Mesothelial cell of epicardium (in vitro differentiated cells): ENCODE measurements at regions not wholly inside any gene's neighbourhood (a gene's known extent, or its start where the extent isn't known, plus 50 kb on each side); places are given as distances from the start of the nearest gene placed in this dataset.

ENCODE experiments used
- DNase-seq, 2 experiments: peaks; one replicate each; pipeline ENCODE4 v3.0.0; 2021; ENCODE audit warnings: low spot score in 2 of 2; ENCODE audit not compliant: unreplicated experiment in 2 of 2
- H3K27ac Mint-ChIP-seq: 2 replicates; pipeline ENCODE4 v1.8.0; 2021; ENCODE audit warnings: mixed read lengths
- H3K27me3 Mint-ChIP-seq: 2 replicates; pipeline ENCODE4 v1.8.0; 2021; ENCODE audit warnings: low read depth, mixed read lengths
- H3K36me3 Mint-ChIP-seq: 2 replicates; pipeline ENCODE4 v1.8.0; 2021; ENCODE audit warnings: mixed read lengths
- H3K4me1 Mint-ChIP-seq: 2 replicates; pipeline ENCODE4 v1.8.0; 2021; ENCODE audit warnings: mixed read lengths
- H3K4me3 Mint-ChIP-seq: 2 replicates; pipeline ENCODE4 v1.8.0; 2021; ENCODE audit warnings: mild to moderate bottlenecking, moderate library complexity, mixed read lengths
- H3K9me3 Mint-ChIP-seq: 2 replicates; pipeline ENCODE4 v1.8.0; 2021; ENCODE audit warnings: mixed read lengths
- TF ChIP-seq, protein P1 (sequence below): fragments of 200-600 bp; sonication (generic); IDR thresholded peaks from one replicate; pipeline ENCODE4 v1.5.0; 2021; ENCODE audit warnings: antibody characterized with exemption; ENCODE audit not compliant: unreplicated experiment

DNA sequence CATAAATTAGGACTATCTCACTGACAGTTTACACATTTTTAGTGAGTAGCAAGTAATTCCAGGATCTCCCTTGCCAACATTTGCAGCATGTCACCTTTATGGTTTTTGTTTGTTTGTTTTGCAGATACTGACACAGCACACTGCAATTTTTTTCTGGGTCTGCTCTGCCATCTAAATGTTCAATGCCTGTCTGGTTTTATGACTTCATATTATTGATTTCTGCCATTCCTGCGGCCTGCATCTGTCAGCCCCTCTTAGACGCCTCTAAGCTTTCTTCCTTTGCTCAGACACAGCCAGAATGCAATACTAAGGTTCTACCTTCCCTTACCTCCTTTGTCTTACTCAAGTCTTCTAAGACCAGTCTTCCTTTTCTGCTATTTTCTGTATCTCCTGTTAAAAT lies 321.2 kb upstream of the AZI2 start:
- TF ChIP-seq, protein P1, sequence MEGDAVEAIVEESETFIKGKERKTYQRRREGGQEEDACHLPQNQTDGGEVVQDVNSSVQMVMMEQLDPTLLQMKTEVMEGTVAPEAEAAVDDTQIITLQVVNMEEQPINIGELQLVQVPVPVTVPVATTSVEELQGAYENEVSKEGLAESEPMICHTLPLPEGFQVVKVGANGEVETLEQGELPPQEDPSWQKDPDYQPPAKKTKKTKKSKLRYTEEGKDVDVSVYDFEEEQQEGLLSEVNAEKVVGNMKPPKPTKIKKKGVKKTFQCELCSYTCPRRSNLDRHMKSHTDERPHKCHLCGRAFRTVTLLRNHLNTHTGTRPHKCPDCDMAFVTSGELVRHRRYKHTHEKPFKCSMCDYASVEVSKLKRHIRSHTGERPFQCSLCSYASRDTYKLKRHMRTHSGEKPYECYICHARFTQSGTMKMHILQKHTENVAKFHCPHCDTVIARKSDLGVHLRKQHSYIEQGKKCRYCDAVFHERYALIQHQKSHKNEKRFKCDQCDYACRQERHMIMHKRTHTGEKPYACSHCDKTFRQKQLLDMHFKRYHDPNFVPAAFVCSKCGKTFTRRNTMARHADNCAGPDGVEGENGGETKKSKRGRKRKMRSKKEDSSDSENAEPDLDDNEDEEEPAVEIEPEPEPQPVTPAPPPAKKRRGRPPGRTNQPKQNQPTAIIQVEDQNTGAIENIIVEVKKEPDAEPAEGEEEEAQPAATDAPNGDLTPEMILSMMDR = no peak
- Mint-ChIP-seq H3K36me3 (no peaks in the 10 kb centered on the region), H3K4me3 (no peak overlapping the region), H3K9me3 (no peaks in the 10 kb centered on the region), H3K27ac (no peak overlapping the region), H3K4me1 (peaks cover 15% of the 10 kb centered on the region), H3K27me3 (no peaks in the 10 kb centered on the region)
- no peak for DNase-seq

DNA sequence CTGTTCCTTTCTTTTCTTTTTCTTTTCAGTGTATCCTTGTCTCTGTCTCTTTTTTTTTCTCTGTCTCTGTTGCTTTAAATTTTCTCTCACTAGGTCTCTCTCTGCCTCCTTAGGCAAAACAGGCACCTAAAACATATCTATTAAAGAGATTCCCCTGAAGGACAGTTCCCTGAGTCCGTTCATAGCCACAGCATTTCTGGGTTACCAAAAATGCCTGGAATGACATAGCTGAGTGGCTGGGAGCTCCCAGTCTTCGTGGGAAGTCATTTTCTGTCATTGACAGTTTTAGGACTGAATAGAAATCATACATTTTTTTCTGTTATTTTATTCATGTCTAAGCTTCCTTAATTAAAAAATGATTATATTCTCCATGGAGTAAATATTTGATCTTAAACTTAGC lies 323.8 kb upstream of the AZI2 start:
- H3K36me3 Mint-ChIP-seq = no peaks in the 10 kb centered on the region
- H3K9me3 Mint-ChIP-seq = peaks cover 8% of the 10 kb centered on the region
- H3K4me1 Mint-ChIP-seq = peaks cover 15% of the 10 kb centered on the region
- H3K27ac Mint-ChIP-seq = no peak overlapping the region
- DNase-seq = no peak
- TF ChIP-seq, protein P1 = no peak
- H3K27me3 Mint-ChIP-seq = no peaks in the 10 kb centered on the region
- H3K4me3 Mint-ChIP-seq = no peak overlapping the region

GRCh38 chr3:28673446-28673845 lies 324.8 kb upstream of the AZI2 start:
- Mint-ChIP-seq H3K27me3 (no peaks in the 10 kb centered on the region), H3K9me3 (peaks cover 8% of the 10 kb centered on the region), H3K27ac (no peak overlapping the region), H3K4me1 (peaks cover 7% of the 10 kb centered on the region), H3K36me3 (no peaks in the 10 kb centered on the region), H3K4me3 (no peak overlapping the region)
- TF ChIP-seq, protein P1 = no peak
- no peak for DNase-seq

DNA sequence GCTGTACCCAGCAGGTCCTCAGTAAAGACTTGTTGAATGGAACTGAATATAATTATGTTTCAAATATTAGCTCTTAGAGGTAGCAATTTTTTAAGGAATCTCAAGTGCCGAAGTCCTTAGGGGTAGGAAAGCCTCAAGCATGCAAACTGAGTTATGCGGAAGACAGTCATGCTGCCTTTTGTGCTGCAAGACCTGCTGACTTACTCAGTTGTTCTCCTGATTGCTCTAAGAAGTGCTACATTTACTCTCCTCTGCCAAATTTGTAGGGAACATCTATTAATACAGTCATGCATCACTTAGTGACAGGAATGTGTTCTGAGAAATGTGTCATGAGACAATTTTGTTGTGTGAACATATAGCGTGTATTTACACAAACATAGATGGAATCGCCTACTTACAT lies 325.6 kb upstream of the AZI2 start:
- H3K4me3 Mint-ChIP-seq = no peak overlapping the region
- no peak for DNase-seq
- H3K27me3 Mint-ChIP-seq = no peaks in the 10 kb centered on the region
- H3K36me3 Mint-ChIP-seq = no peaks in the 10 kb centered on the region
- H3K27ac Mint-ChIP-seq = no peak overlapping the region
- peaks cover 4% of the 10 kb centered on the region for H3K4me1 Mint-ChIP-seq
- peaks cover 8% of the 10 kb centered on the region for H3K9me3 Mint-ChIP-seq
- TF ChIP-seq, protein P1 = no peak

DNA sequence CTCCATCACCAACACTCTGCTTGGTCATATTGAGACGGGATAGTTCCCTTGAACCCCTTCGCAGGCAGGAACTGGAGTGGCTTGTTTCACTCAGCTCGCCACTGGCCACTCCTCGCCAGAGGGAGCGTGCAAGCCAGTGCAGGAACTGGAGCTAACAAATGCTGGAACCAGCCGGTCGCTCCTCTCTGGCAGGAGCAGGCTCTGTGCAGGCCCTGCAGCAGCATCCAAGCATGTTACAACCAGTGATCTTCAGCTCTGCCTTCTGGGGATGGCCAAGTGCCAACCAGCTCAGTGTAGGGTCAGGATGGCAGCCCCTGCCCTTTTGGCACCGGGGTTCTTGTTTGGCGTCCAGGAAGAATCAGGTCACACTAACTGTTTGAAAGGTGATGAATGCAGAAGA lies 329.0 kb upstream of the AZI2 start:
- no peaks in the 10 kb centered on the region for H3K27me3 Mint-ChIP-seq
- no peak for DNase-seq
- no peak overlapping the region for H3K27ac Mint-ChIP-seq
- H3K4me1 Mint-ChIP-seq = peaks cover 4% of the 10 kb centered on the region
- H3K4me3 Mint-ChIP-seq = no peak overlapping the region
- H3K9me3 Mint-ChIP-seq = peaks cover 8% of the 10 kb centered on the region
- TF ChIP-seq, protein P1 = no peak
- H3K36me3 Mint-ChIP-seq = no peaks in the 10 kb centered on the region

DNA sequence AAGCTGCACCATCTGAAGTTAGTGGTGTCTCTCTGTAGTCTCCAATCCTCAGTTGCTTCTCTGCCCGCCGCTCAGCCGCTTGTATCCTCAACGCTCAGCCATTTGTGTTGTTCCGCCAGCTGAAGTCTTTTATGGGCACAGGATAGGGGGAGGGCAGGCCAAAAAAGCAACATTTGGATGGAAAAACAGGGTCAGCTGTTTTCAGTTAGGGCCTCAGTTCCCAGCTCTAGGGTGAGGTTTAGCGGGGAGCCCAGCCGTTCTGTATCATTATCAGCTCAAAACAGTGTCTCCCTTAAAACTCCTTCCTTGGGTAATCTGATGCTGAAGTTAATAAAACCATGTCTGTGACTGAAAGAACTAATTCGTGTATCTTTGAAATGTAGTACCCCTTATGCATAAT lies 329.5 kb upstream of the AZI2 start:
- Mint-ChIP-seq H3K4me1 (peaks cover 4% of the 10 kb centered on the region), H3K9me3 (peaks cover 8% of the 10 kb centered on the region), H3K27me3 (no peaks in the 10 kb centered on the region), H3K4me3 (no peak overlapping the region), H3K27ac (no peak overlapping the region), H3K36me3 (no peaks in the 10 kb centered on the region)
- DNase-seq = no peak
- TF ChIP-seq, protein P1 = no peak
